ENCODE measurements at regions not wholly inside any gene's neighbourhood (a gene's known extent, or its start where the extent isn't known, plus 50 kb on each side); places are given as distances from the start of the nearest gene placed in this dataset.
"Not testable (repeated sequence)": the region's sequence is repeated elsewhere in the genome, so short reads cannot be mapped to it uniquely, and the experiment has no call there.

DNA sequence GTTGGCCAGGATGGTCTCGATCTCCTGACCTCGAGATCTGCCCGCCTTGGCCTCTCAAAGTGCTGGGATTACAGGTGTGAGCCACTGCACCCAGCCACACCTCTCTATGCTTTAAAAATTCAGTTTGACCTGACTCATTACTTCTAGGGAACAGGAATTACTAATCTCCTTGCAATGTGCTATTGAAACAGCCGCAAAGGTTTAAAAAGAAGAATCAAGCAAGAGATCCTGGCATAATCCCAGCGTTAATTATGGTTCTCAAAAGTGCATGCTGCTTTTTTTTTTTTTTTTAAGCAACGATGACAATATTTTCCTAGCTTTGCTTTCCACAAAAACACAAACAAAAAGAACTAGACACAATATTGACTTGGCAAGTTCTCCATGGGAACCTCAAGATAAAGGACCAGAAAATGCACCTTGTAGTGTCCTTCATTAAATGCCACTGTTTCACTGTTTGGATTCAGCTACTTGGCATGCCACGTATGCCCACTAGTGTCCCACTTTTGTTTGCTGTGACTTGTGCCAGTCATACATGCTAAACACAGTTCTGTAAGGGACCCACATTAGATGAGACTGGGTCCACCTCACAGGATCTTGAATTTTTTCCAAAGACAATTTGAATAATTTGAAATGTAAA lies 112.6 kb upstream of the PPARGC1A start:
- DNase-seq (ENCODE audit: low read depth): peak; percentile 93

DNA sequence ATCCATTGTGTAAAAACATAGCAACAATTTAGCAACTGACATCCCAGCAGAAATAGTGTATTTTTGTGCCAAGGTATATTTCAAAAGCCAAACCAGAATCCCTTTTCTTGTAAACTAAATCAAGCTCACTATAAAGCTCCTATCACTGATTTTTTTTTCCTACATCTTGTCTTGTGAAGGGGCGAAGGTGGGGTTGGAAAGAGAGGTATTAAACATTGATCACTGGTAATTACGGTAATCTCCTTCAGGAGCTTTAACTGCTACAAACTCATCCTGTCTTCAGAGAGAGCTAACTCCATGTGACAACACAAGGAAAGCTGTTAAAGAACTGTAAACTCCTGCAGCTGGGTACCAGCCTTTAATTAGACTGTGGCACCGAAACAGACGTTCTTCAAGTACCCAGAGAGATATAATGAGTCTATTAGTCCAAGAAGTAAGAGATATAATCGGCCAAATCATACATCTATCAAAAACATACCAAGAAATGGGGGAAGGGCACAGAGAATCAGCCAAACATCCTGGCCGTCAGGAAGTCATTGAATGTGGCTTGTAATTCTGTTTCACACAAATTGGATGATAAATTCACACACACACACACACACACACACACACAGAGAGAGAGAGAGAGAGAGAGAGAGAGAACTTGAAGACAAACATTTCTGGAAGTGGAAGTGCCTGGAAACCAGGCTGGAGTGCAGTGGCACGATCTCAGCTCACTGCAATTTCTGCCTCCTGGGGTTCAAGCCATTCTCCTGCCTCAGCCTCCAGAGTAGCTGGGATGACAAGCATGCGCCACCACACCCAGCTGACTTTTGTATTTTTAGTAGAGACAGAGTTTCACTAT lies 111.9 kb upstream of the PPARGC1A start:
- DNase-seq (ENCODE audit: low read depth): no peak

DNA sequence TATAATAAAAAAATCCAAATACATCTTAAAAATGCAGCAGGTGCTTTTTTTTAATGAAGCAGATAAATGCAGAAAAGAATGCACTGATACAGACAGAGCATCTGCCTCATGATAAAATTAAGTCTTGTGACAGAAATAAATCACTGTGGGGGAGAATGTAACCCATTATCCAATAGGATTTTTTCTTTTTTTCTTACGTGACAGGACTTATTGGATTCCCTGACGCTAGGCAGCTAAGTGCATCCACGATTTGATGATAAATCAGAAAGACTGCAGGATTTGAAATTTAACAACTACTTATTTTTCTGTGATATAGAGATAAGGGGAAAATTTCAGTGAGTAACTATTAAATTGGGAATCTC lies 110.6 kb upstream of the PPARGC1A start:
- DNase-seq (ENCODE audit: low read depth): no peak

DNA sequence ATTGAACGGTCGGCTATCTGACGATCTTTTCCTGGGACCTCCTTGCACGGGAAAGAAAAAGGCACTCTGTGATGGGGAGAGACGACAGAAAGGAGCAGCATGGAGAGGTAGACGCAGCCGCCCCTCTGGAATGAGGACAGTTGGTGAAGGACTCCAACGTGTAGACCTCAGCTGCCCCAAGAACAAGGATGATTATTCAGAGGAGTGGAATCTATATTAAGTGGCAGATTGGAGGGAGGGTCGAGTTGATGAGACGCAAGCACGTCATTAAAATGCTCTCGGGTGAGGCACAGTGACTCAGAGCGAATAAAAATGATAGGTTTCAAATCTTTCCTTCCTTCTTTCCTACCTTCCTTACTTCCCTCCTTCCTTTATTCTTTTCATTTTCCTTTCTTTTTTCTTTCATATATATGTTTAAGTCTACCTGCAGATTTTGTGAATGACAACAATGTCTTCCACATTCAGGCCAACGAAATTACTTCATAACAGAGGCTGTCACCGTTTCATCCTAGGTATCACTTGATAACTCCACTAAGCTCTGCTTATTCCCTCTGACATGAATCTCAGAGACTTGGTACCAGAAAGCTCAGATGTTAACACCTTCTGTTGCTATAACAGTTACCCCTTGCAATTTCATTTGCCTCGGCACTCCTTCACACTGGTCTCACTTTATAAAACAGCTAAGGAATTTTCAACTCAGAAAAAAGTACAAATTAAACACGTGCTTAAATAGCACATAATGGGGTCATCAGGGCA lies 110.0 kb upstream of the PPARGC1A start:
- DNase-seq (ENCODE audit: low read depth): peak; percentile 73

DNA sequence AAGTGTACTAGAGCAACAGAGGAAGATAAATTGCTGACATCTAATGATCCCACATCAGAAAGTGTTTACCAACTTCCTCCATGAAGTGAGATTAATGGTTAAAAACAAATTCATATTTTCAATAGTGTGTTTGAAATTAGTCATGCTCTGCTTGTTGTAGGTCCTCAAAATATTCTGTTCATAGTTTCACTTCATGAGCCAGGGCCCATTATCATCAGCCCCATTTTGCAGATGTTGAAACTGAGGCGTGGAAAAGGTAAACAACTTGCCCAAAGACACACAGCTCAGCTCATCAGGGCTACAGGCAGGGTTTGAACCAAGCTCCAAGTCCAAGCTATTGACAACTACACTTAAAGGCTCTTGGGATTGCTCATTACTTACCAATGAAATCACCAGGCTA lies 103.5 kb upstream of the PPARGC1A start:
- DNase-seq (ENCODE audit: low read depth): no peak

DNA sequence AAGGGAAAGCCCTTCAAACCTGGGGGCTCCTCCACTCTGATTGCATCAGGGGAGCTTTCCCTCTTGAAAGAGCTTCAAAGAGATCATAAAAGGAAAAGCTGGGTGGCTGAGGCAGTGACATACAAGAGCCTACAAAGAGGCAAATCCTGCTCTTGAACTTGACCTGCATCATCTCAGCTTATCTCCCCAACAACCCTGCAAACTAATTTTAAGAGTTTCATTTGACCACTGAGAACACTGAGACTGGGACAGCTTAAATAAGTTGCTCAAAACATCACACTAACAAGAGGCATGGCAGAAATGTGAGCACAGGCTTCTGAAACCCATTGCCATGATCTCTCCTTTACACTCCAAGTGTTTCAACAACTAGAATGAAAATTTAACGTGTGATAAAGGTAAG lies 101.6 kb upstream of the PPARGC1A start:
- no peak for DNase-seq (ENCODE audit: low read depth)

DNA sequence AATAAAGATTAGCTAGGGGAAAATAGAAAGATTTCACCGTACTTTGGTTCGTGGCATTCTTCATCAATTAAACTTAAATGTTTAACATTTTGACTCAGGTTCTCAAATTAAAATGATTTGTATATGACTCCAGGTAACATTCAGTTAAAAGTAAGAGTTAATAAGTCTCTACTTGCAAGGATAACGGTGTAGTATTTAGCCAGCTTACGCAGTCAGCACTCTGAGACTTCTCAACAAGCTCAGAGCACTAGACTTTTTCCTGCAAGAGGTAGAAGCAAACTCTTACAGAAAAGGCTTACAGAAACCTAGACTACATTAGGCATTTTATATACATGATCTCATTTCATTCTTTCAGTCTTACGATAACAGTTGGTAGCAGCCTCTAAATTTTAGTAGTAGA lies 96.4 kb upstream of the PPARGC1A start:
- no peak for DNase-seq (ENCODE audit: low read depth)

DNA sequence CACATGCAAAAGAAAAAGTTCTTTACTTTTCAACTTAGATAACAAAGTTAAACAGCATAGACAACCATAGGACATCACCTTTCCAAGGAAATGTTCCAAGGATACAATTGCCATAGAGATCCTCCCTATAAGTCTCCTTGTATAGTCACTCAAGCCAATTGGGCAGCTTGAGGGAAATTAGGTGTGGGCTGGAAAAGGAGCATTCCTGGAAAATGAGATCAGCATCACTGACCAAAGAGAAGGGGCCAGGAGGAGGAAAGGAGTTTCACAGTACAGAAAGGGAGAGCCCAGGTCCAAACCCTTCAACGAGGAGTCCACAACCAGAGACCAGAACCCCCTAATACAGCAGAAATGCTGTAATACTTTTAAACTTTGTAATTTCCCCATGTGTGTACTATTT lies 91.5 kb upstream of the PPARGC1A start:
- DNase-seq (ENCODE audit: low read depth): peak; percentile 73

DNA sequence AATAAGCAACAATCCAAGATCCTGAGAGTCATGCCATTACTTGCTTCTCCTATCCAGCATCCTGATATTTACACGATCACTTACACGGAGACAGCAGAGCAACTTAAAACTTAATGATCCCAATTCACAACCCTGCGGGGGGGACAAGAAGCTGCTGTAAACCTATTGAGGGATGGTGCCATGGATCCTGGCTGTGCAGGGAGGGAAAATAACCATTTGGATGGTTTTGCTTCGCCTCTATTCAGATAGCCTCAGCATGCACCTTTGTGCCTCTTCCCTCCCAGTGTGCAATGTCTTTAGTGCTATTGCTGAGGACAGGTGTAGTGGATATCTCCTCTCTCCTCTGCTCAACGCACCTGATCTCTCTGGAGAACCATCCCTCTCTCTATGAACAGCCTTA lies 89.7 kb upstream of the PPARGC1A start:
- no peak for DNase-seq (ENCODE audit: low read depth)

DNA sequence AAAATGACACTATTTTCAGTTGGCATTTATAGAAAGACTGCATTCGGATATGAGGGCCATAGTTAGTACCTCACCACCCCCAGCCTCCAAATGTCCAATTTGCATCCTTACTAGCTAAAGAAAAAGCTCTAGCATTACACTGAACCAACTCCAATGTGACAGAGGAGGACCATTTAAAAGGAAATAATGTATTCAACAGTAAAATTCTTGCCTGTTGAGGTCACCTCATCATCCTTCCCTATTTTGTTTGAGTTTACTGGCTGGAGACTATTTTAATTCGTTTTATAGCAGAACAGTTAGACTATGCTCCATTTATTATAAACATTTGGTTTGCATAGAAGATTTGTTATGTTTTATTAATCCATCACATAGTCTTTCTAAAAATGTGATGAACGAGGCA lies 88.2 kb upstream of the PPARGC1A start:
- peak; percentile 69 for DNase-seq (ENCODE audit: low read depth)

DNA sequence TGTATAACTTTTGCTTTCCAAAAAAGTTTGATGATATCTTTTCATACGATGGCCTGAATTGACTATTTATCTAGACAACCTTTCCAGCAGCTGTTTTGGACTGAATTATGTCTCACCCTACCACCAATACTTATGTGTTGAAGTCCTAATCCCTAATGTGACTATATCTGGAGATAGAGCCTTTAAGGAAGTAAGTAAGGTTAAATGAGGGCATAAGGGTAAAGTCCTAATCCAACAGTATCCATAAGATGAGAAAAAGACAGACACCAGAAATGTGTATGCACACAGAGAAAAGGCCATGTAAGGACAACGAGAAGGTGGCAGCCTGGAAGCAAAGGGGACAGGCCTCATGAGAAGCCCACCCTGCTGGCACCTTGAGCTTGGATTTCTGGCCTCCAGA lies 86.6 kb upstream of the PPARGC1A start:
- no peak for DNase-seq (ENCODE audit: low read depth)

DNA sequence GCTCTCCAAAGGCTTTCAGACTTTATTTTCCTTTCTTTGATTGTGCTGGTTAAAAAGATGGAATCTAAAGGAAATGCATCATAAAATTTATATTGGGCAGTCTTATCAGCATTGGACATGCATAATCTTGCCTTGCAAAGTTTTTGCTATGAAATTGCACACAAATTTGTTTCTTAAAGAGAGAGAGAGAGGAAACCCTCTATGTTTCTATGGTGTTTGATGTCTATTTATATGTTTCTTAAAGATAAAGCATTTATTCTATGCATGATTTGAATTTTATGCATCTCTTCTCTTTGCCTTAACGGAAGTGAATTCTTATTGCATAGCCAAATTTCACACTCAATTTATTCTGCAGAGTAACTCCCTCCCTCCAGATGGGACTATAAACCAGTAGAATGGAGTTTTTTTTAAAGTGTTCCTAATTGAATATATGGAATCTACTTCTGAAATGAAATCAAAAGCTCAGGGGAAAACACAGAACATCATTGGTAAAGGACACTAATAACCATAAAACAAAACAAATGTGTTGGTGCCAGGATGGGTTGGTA lies 83.5 kb upstream of the PPARGC1A start:
- DNase-seq (ENCODE audit: low read depth): no peak

DNA sequence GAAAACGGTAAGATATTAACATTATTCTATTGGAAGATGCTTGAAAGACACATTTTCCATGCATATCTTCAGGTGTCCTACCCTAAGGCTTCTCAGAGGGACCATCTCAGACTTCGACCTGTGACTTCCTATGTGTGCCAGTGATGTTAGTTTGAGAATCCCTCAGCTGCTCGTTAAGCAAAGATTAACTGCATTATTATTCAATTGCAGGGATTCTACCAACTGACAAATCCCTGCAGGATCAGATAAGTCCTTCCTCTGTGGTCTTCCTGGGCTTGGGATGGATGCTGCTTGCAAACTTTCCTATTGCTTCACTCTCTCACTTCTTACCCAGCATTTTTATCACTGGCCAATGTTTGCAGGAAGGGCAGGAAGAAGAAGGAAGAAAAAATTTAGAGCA lies 83.0 kb upstream of the PPARGC1A start:
- no peak for DNase-seq (ENCODE audit: low read depth)

DNA sequence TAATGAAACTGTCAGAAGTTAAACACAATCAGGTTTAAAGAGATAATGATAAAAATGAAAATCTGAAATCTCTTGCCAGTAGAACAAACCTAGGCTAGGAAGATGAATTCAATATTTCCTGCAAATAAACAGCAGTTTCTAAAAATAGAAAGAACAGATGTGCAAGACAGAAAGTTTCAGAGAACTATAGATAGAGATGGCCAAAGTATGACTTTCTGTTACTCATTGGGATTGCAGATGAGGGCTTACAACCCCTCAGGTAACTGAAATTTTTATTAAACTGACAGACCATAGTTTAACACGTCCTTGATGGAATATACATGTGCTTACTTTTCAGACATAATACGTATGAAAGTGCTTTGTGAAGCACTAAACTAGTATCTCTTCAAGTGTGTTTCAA lies 82.3 kb upstream of the PPARGC1A start:
- no peak for DNase-seq (ENCODE audit: low read depth)

DNA sequence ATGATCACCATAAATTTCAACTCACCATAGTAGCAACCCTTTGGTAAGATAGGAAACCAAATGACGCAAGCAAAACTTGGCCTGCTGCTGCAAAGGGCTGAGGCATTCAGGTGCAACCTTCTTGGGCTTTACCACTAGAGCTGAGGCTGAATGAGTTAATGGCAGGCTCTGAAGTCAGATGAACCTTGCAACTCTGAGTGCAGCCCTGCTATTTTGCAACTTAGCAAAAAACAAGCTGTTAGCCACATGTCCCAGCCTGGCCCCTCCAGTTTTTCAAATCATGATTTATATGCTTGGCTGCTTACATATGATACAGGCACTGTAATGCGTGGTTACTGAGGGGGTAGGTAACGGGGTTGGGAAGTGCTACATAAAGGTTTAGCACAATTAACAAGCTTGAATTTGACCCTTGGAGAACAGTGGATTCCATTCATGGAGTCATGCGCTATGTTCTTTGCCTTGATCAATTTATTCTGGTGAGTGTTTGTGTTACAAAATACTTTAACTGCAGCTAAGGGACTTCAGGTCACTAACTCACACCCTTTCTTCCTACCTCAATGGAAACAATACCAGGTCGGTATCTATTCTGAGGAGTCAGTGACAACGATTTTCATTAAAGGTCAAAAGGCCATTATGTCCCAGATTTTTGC lies 80.5 kb upstream of the PPARGC1A start:
- DNase-seq (ENCODE audit: low read depth): no peak

DNA sequence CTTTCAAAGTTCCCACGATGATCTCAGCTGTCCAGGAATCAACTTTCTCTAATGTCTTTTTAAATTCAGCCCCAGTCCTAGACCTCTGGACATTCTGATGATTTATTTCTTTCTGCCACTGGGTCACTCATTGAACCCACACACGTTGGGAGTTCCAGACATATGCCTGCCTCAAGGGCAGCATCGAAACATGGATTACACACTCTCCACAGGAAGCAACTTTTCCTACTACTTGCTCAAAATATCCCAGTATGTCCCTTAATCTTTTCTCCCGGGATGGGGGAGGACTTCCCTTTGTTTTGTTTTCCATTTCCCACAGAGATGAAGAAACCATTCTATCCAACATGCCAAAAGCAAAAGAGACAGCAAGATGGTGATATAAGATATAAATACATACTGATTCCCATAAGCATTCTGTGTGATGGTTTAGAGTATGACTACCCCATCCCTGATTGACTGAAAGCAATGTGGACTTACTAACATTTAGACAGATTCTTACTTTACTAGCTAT lies 79.8 kb upstream of the PPARGC1A start:
- peak; percentile 17 for DNase-seq (ENCODE audit: low read depth)

DNA sequence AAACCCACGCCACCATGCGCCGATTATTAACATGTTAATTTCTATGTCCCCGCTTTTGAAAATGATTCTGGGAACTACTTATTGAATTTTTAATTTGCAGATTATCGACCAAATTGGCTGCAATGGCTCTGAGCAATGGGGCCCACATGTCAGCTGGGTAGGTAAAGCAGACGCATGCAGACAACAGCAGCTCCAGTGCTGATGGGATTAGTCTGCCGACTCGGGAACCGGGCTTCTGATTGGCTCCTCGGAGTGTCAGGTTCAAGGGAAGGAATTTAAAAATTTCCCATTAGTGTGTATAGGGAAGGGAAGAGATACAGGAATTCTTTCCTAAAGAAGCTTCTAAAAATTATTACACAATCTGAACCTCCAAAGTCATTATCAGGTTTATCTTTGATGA lies 77.4 kb upstream of the PPARGC1A start:
- no peak for DNase-seq (ENCODE audit: low read depth)

DNA sequence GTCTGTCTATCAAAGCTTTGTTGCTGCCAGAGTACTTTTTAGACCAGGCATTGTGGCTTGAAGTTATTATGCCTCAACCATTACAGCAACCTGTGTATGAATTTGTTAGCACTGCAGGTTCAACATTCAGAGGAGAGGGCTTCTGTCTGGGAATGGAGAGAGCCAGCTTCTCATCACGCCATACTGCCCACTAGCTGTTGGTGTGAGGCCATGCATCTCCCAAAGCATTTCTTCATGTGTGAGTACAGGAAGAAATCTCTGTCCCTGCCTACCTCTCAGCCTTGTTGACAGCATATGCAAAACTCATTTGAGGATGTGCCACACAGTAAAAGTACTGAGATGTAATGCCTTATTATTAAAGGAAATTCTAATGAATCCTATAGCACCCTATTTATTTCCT lies 76.9 kb upstream of the PPARGC1A start:
- no peak for DNase-seq (ENCODE audit: low read depth)

DNA sequence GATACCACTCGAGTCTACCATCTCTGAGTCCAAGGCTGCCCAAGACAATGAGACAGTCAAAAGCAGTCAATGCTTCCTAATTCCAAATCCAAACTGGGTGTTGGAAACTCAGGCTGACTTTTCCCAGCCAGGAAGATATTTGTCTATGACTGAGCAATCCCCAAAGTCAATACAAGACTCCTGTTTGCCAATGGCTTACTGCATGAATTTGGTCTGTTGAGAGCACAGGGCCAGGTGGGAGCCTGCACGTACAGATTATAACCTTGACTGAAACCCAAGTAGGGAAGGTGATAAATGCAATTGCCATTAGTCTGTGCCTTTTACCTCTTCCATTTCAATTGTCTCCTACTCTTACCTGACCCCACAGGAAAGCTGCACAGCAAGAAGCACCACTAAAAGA lies 72.6 kb upstream of the PPARGC1A start:
- no peak for DNase-seq (ENCODE audit: low read depth)

DNA sequence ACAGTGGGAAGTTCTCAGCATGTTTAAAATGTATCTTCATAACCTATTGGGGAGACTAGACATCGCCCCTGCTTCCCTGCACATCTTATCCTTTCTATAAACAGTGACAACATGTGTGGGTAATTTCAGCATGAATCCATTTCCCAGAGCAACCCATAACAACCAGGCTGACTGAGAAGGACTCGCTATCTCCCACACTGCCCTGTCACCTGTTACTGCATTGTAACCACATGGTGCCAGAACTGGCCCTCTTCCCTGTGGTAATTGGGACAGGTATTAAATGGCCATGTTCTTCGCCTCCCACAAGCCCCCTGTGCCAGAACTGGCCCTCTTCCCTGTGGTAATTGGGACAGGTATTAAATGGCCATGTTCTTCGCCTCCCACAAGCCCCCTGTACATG lies 71.5 kb upstream of the PPARGC1A start:
- DNase-seq (ENCODE audit: low read depth): not testable (repeated sequence)

DNA sequence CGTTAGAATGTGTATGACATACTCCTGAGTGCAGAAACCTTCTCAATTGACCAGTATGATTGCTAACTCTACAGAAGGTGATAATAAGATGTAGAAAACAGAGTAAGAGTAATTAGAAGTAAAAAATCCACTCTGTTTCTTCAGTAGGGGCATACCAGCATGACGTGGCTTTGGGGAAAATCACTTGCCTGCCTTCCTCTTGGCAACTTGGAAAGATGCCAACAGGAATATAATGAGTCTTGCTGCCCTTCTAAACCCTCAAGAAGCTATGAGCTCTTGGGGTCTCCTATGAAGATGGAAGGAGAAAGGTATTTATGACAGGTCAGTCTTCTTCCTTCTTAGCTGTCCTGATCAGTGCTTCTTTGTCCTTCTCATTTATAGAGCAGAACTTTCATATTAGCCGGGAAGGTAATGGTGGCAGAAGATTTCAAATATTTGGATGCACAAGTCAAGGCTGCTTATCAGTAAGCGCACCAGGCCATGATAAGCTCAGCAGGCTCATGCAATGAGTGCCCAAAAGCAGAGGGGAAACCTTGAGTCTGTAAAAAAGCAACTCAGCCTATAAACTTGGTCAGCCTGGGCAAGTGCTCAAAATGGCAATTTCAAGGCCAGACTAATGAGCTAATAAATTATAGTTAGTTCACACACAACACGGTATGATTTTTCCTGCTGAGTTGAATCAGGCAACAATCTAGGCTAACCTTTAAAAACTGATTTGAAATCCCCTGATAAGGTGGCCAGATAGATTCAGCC lies 69.7 kb upstream of the PPARGC1A start:
- DNase-seq (ENCODE audit: low read depth): no peak

Data from M059J (cell line).